K562 (cell line): ENCODE measurements at regions not wholly inside any gene's neighbourhood (a gene's known extent, or its start where the extent isn't known, plus 50 kb on each side); places are given as distances from the start of the nearest gene placed in this dataset.

Experiments used
- ATAC-seq: fragments of 200-7000 bp; cut with Tn5 transposase; 3 replicates; pipeline ENCODE4 v1.9.1; 2020; ENCODE audit warnings: moderate library complexity
- BruUV-seq: library from RNA; stranded (reverse); fragments of 400-500 nt; replicated peaks from 2 replicates; lab custom pipeline; 2021; lab: Mats Ljungman, UMichigan
- CTCF ChIA-PET: fragments of 300-600 bp; formaldehyde crosslinking; extraction: SDS; loops from one replicate; lab custom pipeline; 2021; ENCODE audit warnings: low intra/inter-chr PET ratio; lab: Yijun Ruan, JAX
- POLR2A ChIA-PET: fragments of 300-600, 350-650 bp; sonication (Branson Sonifier 250); formaldehyde crosslinking; extraction: SDS; loops from one replicate; lab custom pipeline; 2021; ENCODE audit warnings: antibody characterized with exemption, inconsistent platforms; lab: Yijun Ruan, JAX
- DNase-seq, 4 experiments: peaks; one replicate each; pipeline versions ENCODE4 v3.0.0 to v3.0.0-alpha.2; 2011 to 2018; ENCODE audit warnings: low spot score in 3 of 4, mixed read lengths in 3 of 4; ENCODE audit errors: extremely low read depth in 1 of 4
- FAIRE-seq: peaks from 2 replicates; lab custom pipeline; 2011; peaks lifted over from hg19 to GRCh38; lab: Jason Lieb, UNC
- H2AFZ ChIP-seq: 2 replicates; pipeline ENCODE4 v1.6.0; 2011; ENCODE audit warnings: low read depth, low read length, control low read depth, inconsistent platforms
- H3K27ac ChIP-seq: fragments of 200-600 bp; 3 replicates; pipeline ENCODE4 v1.8.0; 2011; ENCODE audit warnings: low read depth, mild to moderate bottlenecking, control low read depth, inconsistent platforms, low read length, moderate library complexity, mixed read lengths; ENCODE audit errors: extremely low read depth
- H3K27me3 ChIP-seq, 2 experiments: fragments of 300-600 bp in 1 of 2; 2 replicates in 1 of 2; 3 replicates in 1 of 2; pipeline versions ENCODE4 v1.6.0 to v1.8.0; 2011; ENCODE audit warnings: inconsistent platforms in 2 of 2, low read length in 2 of 2, mild to moderate bottlenecking in 1 of 2, mixed read lengths in 1 of 2, moderate library complexity in 1 of 2; ENCODE audit not compliant: control insufficient read depth in 2 of 2, insufficient read depth in 2 of 2
- H3K36me3 ChIP-seq: fragments of 300-600 bp; 3 replicates; pipeline ENCODE4 v1.8.0; 2011; ENCODE audit warnings: mild to moderate bottlenecking, low read length, inconsistent platforms; ENCODE audit not compliant: control insufficient read depth, insufficient read depth
- H3K4me1 ChIP-seq, 2 experiments: fragments of 200-600 bp in 1 of 2; replicated peaks in 1 of 2; 2 replicates in 1 of 2; 3 replicates in 1 of 2; pipeline versions ENCODE4 v1.5.1 to v1.8.0; 2011; ENCODE audit warnings: inconsistent platforms in 2 of 2, low read length in 2 of 2, mild to moderate bottlenecking in 1 of 2, mixed read lengths in 1 of 2, moderate library complexity in 1 of 2; ENCODE audit not compliant: control insufficient read depth in 2 of 2, insufficient read depth in 2 of 2
- H3K4me2 ChIP-seq: 2 replicates; pipeline ENCODE4 v1.6.1; 2011; ENCODE audit warnings: low read length, control low read depth, inconsistent platforms, mixed read lengths; ENCODE audit not compliant: insufficient read depth
- H3K4me3 ChIP-seq: fragments of 200-600 bp; sonication (generic), shearing (Covaris generic); 2 replicates; pipeline ENCODE4 v1.5.1; 2016; ENCODE audit warnings: control low read depth, inconsistent platforms
- H3K79me2 ChIP-seq: fragments of 200-600 bp; 3 replicates; pipeline ENCODE4 v1.8.0; 2011; ENCODE audit warnings: low read length, inconsistent platforms; ENCODE audit not compliant: control insufficient read depth, insufficient read depth
- H3K9ac ChIP-seq, 2 experiments: 2 replicates each; pipeline versions ENCODE4 v1.6.0 to v1.6.1; 2011; ENCODE audit warnings: low read depth in 2 of 2, low read length in 2 of 2, control low read depth in 1 of 2, inconsistent platforms in 1 of 2, mild to moderate bottlenecking in 1 of 2, mixed read lengths in 1 of 2; ENCODE audit not compliant: insufficient read depth in 1 of 2
- H3K9me1 ChIP-seq: one replicate; pipeline ENCODE4 v1.6.0; 2011; ENCODE audit warnings: inconsistent platforms, mild to moderate bottlenecking, low read length, moderate library complexity; ENCODE audit not compliant: control insufficient read depth, insufficient read depth
- H3K9me3 ChIP-seq: replicated peaks from 2 replicates; pipeline ENCODE4 v1.5.1; 2011; ENCODE audit warnings: low read depth, low read length, inconsistent platforms; ENCODE audit not compliant: control insufficient read depth, insufficient read depth
- H4K20me1 ChIP-seq: replicated peaks from 2 replicates; pipeline ENCODE4 v1.6.1; 2011; ENCODE audit warnings: low read length, inconsistent platforms, mixed read lengths; ENCODE audit not compliant: control insufficient read depth, insufficient read depth
- ERF ChIP-seq: fragments of 450-650 bp; formaldehyde crosslinking; IDR thresholded peaks from 2 replicates; pipeline ENCODE4 v1.4.0; 2020; ENCODE audit warnings: mild to moderate bottlenecking, mixed read lengths
- ESRRB ChIP-seq: fragments of 250-450 bp; sonication (Bioruptor Pico); IDR thresholded peaks from 2 replicates; pipeline ENCODE4 v1.5.0; 2020; ENCODE audit warnings: mild to moderate bottlenecking, moderate library complexity, borderline replicate concordance
- EWSR1 ChIP-seq: fragments of 450-650 bp; IDR thresholded peaks from 2 replicates; pipeline ENCODE4 v1.6.1; 2018; ENCODE audit warnings: borderline replicate concordance, mild to moderate bottlenecking, low read depth, moderate library complexity; ENCODE audit not compliant: partially characterized antibody
- FOXJ2 ChIP-seq: fragments of 200-800 bp; sonication (Bioruptor generic); IDR thresholded peaks from 2 replicates; pipeline ENCODE4 v1.6.1; 2016; ENCODE audit warnings: missing genetic modification characterization, missing compliant biosample characterization
- ILK ChIP-seq: fragments of 450-650 bp; IDR thresholded peaks from 2 replicates; pipeline ENCODE4 v1.6.1; 2016; ENCODE audit warnings: missing genetic modification characterization, low read depth, mild to moderate bottlenecking, missing compliant biosample characterization, moderate library complexity, borderline replicate concordance
- NFE2 ChIP-seq: IDR thresholded peaks from 2 replicates; pipeline ENCODE4 v1.6.1; 2014; ENCODE audit warnings: antibody characterized with exemption, low read depth
- PHF21A ChIP-seq: fragments of 450-650 bp; IDR thresholded peaks from 2 replicates; pipeline ENCODE4 v1.6.1; 2017; ENCODE audit warnings: low read depth, borderline replicate concordance
- RUNX1 ChIP-seq: sonication (generic); IDR thresholded peaks from 2 replicates; pipeline ENCODE4 v1.6.1; 2016; ENCODE audit warnings: antibody characterized with exemption, low read depth
- ZNF124 ChIP-seq: sonication (generic); formaldehyde crosslinking; IDR thresholded peaks from 2 replicates; pipeline ENCODE4 v1.8.1; 2022; ENCODE audit warnings: missing genetic modification reagents
- ZNF23 ChIP-seq: fragments of 250-450 bp; sonication (Bioruptor Pico); IDR thresholded peaks from 2 replicates; pipeline ENCODE4 v1.4.0; 2020; ENCODE audit warnings: mild to moderate bottlenecking
- ZNF57 ChIP-seq: fragments of 450-650 bp; formaldehyde crosslinking; IDR thresholded peaks from 2 replicates; pipeline ENCODE4 v1.4.0; 2020; ENCODE audit warnings: mild to moderate bottlenecking, moderate library complexity
- ZNF717 ChIP-seq: fragments of 250-450 bp; sonication (Bioruptor Pico); IDR thresholded peaks from 2 replicates; pipeline ENCODE4 v1.5.0; 2021
- WGBS: fragments of 100-300 bp; shearing (Covaris generic); methylation state at CpG from one replicate; pipeline ENCODE4 v1.1.6; 2016; ENCODE audit warnings: low coverage, mixed read lengths; ENCODE audit not compliant: insufficient coverage; ENCODE audit errors: missing lambda C conversion rate; 5-methylcytosine and 5-hydroxymethylcytosine counted together
- in situ Hi-C: fragments of 300-500 bp; cut with MboI; formaldehyde crosslinking; loops from 4 replicates; pipeline ENCODE4 v1.15.0; 2018; ENCODE audit warnings: inconsistent platforms, mixed read lengths
- intact Hi-C: fragments of 100-400 bp; cut with micrococcal nuclease; formaldehyde crosslinking; loops from 2 replicates; pipeline ENCODE4 v1.14.2; 2022
- TF ChIP-seq, protein P1 (sequence below): fragments of 250-450 bp; sonication (Bioruptor Pico); IDR thresholded peaks from 2 replicates; pipeline ENCODE4 v1.4.0; 2020; ENCODE audit warnings: mild to moderate bottlenecking, moderate library complexity
- TF ChIP-seq, protein P2 (sequence below): fragments of 250-450 bp; sonication (Bioruptor Pico); IDR thresholded peaks from 2 replicates; pipeline ENCODE4 v1.8.0; 2021; ENCODE audit warnings: borderline replicate concordance, mild to moderate bottlenecking, moderate library complexity; ENCODE audit not compliant: poor library complexity, severe bottlenecking
- TF ChIP-seq, protein P3 (sequence below): sonication (generic); formaldehyde crosslinking; IDR thresholded peaks from 2 replicates; pipeline ENCODE4 v1.8.0; 2022; ENCODE audit warnings: missing genetic modification reagents, mild to moderate bottlenecking, moderate library complexity, borderline replicate concordance

DNA sequence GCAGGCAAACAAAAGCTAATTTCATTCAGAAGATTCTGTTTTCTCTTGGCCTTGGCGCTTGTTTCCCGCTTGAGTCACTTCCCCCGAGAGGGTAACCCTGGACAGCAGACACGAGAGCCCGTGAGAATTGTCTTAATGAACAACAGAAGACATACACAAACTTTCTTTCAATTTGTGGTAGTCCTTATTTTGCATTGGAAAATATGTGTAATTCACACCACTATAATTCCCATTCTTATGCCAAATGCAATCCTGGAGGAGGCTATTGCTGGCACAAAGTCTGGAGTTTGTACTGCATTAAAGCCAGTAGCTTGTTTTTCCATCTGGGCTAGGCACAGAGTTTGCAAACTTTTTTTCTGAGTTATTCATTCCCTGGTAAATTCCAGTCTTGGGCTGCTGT lies 109.8 kb upstream of the IVNS1ABP start:
- no peak for DNase-seq
- Histone ChIP-seq H3K9me1 (no peaks in the 10 kb centered on the region), H3K4me3 (no peak overlapping the region), H3K9me3 (no peaks in the 10 kb centered on the region), H2AFZ (no peak overlapping the region), H3K27ac (no peak overlapping the region), H3K4me2 (no peak overlapping the region), H3K4me1 (no peaks in the 10 kb centered on the region), H3K27me3 (peaks cover 7 to 9% of the 10 kb centered on the region in 2 experiments), H3K79me2 (no peaks in the 10 kb centered on the region), H4K20me1 (no peaks in the 10 kb centered on the region), H3K36me3 (no peaks in the 10 kb centered on the region), H3K9ac (no peak overlapping the region)
- intact Hi-C loops (no loop called here), in situ Hi-C loops (no loop called here)
- BruUV-seq = no TSS peak
- TF ChIP-seq NFE2 (no peak), ZNF717 (CRISPR knock-in tag) (no peak), ZNF23 (no peak), RUNX1 (no peak), FOXJ2 (tag) (no peak), ESRRB (no peak), EWSR1 (no peak), ZNF124 (CRISPR knock-in tag) (no peak), ERF (CRISPR knock-in tag) (no peak), PHF21A (no peak), ILK (tag) (no peak), ZNF57 (CRISPR knock-in tag) (no peak)
- TF ChIP-seq, protein P1, sequence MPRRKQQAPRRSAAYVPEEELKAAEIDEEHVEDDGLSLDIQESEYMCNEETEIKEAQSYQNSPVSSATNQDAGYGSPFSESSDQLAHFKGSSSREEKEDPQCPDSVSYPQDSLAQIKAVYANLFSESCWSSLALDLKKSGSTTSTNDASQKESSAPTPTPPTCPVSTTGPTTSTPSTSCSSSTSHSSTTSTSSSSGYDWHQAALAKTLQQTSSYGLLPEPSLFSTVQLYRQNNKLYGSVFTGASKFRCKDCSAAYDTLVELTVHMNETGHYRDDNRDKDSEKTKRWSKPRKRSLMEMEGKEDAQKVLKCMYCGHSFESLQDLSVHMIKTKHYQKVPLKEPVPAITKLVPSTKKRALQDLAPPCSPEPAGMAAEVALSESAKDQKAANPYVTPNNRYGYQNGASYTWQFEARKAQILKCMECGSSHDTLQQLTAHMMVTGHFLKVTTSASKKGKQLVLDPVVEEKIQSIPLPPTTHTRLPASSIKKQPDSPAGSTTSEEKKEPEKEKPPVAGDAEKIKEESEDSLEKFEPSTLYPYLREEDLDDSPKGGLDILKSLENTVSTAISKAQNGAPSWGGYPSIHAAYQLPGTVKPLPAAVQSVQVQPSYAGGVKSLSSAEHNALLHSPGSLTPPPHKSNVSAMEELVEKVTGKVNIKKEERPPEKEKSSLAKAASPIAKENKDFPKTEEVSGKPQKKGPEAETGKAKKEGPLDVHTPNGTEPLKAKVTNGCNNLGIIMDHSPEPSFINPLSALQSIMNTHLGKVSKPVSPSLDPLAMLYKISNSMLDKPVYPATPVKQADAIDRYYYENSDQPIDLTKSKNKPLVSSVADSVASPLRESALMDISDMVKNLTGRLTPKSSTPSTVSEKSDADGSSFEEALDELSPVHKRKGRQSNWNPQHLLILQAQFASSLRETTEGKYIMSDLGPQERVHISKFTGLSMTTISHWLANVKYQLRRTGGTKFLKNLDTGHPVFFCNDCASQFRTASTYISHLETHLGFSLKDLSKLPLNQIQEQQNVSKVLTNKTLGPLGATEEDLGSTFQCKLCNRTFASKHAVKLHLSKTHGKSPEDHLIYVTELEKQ = no peak
- TF ChIP-seq, protein P2, sequence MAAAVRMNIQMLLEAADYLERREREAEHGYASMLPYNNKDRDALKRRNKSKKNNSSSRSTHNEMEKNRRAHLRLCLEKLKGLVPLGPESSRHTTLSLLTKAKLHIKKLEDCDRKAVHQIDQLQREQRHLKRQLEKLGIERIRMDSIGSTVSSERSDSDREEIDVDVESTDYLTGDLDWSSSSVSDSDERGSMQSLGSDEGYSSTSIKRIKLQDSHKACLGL (CRISPR knock-in tag) = no peak
- TF ChIP-seq, protein P3, sequence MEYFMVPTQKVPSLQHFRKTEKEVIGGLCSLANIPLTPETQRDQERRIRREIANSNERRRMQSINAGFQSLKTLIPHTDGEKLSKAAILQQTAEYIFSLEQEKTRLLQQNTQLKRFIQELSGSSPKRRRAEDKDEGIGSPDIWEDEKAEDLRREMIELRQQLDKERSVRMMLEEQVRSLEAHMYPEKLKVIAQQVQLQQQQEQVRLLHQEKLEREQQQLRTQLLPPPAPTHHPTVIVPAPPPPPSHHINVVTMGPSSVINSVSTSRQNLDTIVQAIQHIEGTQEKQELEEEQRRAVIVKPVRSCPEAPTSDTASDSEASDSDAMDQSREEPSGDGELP (CRISPR knock-in tag) = no peak
- WGBS = 4% methylated on average over 5 of the region's 5 CpGs
- ChIA-PET CTCF (no interaction called here), POLR2A (interaction anchor here (0.6 to 2.2 kb wide), 4 partner anchors 10 to 16 kb away, joined by 3 to 10 read pairs (median 4); no protein-coding TSS in a partner anchor)
- FAIRE-seq = no peak
- no peak; the same call in 2 of the 3 replicates for ATAC-seq
